ENCODE measurements at regions not wholly inside any gene's neighbourhood (a gene's known extent, or its start where the extent isn't known, plus 50 kb on each side); places are given as distances from the start of the nearest gene placed in this dataset.

- no peak overlapping the region for H3K9ac ChIP-seq (ENCODE audit: insufficient read depth in 1 of 2, low read depth in 2 of 2, low read length in 2 of 2)
- no peak overlapping the region for H2AFZ ChIP-seq (ENCODE audit: low read depth, low read length)
- in situ Hi-C loops (cut with MboI) (no loop called here), intact Hi-C loops (cut with micrococcal nuclease) (no loop called here)
- H3K4me1 ChIP-seq (replicated peaks in 1 of 2; ENCODE audit: control insufficient read depth in 2 of 2, insufficient read depth in 2 of 2, low read length in 2 of 2): no peaks in the 10 kb centered on the region
- H3K4me3 ChIP-seq: no peak overlapping the region
- no peaks in the 10 kb centered on the region for H3K9me3 ChIP-seq (replicated peaks; ENCODE audit: control insufficient read depth, insufficient read depth, low read depth, low read length)
- WGBS (ENCODE audit: insufficient coverage, low coverage, missing lambda C conversion rate): 0% methylated on average over 3 of the region's 3 CpGs
- no peaks in the 10 kb centered on the region for H3K36me3 ChIP-seq (ENCODE audit: control insufficient read depth, insufficient read depth, low read length)
- TF ChIP-seq SMARCB1 (IDR thresholded peaks at IDR 0.05; ENCODE audit: insufficient read length, low read depth): no peak
- no peak for TF ChIP-seq ZZZ3 (IDR thresholded peaks at IDR 0.05)
- no peak for TF ChIP-seq ZNF785 (CRISPR knock-in tag; IDR thresholded peaks at IDR 0.05)
- TF ChIP-seq ZFP1 (CRISPR knock-in tag; IDR thresholded peaks at IDR 0.05): no peak
- TF ChIP-seq L3MBTL2 (IDR thresholded peaks at IDR 0.05): no peak
- TF ChIP-seq CBX1 (IDR thresholded peaks at IDR 0.05; ENCODE audit: low read depth): no peak
- no peak for TF ChIP-seq MYC (IDR thresholded peaks at IDR 0.05; ENCODE audit: low read depth, low read length)
- no peak for TF ChIP-seq MYC (CRISPR knock-in tag; IDR thresholded peaks at IDR 0.05; ENCODE audit: borderline replicate concordance, low read depth)
- no peak for TF ChIP-seq ELK3 (CRISPR knock-in tag; IDR thresholded peaks at IDR 0.05)
- peaks cover 0 to 6% of the 10 kb centered on the region in 2 experiments; a peak in 1 of 5 replicates for H3K27me3 ChIP-seq (ENCODE audit: control insufficient read depth in 2 of 2, insufficient read depth in 2 of 2, low read length in 2 of 2)
- no peak overlapping the region for H3K27ac ChIP-seq (ENCODE audit: extremely low read depth, low read depth, low read length)
- no TSS peak for BruUV-seq (replicated peaks)
- DNase-seq (ENCODE audit: extremely low read depth in 1 of 4, low spot score in 3 of 4) (no peak), ATAC-seq (no peak), FAIRE-seq (no peak)
- ChIA-PET POLR2A (interaction anchor here (0.6 kb wide), 1 partner anchor 651 kb away, joined by 3 read pairs; no protein-coding TSS in a partner anchor), CTCF (ENCODE audit: low intra/inter-chr PET ratio) (no interaction called here)
- H4K20me1 ChIP-seq (replicated peaks; ENCODE audit: control insufficient read depth, insufficient read depth, low read length): no peaks in the 10 kb centered on the region
- H3K79me2 ChIP-seq (ENCODE audit: control insufficient read depth, insufficient read depth, low read length): no peaks in the 10 kb centered on the region
- peaks cover 2% of the 10 kb centered on the region for H3K9me1 ChIP-seq (ENCODE audit: control insufficient read depth, insufficient read depth, low read length)
- H3K4me2 ChIP-seq (ENCODE audit: insufficient read depth, low read length): no peak overlapping the region
These were observed 316.8 kb downstream of the VPS13C start for GRCh38 chr15:61743345-61743909.

Measured in K562 (cell line).